ENCODE measurements at regions not wholly inside any gene's neighbourhood (a gene's known extent, or its start where the extent isn't known, plus 50 kb on each side); places are given as distances from the start of the nearest gene placed in this dataset.

- DNase-seq, result no peak
Observed at GRCh38 chr3:117266806-117267205, 557.2 kb downstream of the TUSC7 start.

GRCh38 chr3:117268318-117268717, 558.7 kb downstream of the TUSC7 start:
- DNase-seq, result no peak

GRCh38 chr3:117272274-117272673, 562.7 kb downstream of the TUSC7 start:
- DNase-seq, result no peak

GRCh38 chr3:117272876-117273523, 563.4 kb downstream of the TUSC7 start:
- DNase-seq, result no peak

- no peak for DNase-seq
Observed at GRCh38 chr3:117277816-117278215, 568.2 kb downstream of the TUSC7 start.

GRCh38 chr3:117278424-117279190, 569.0 kb downstream of the TUSC7 start:
- DNase-seq, result no peak

- DNase-seq, result no peak
Observed at GRCh38 chr3:117281371-117281770, 571.8 kb downstream of the TUSC7 start.

- no peak for DNase-seq
Observed at GRCh38 chr3:117282566-117282965, 573.0 kb downstream of the TUSC7 start.

GRCh38 chr3:117285737-117286136, 576.2 kb downstream of the TUSC7 start:
- no peak for DNase-seq

- DNase-seq, result no peak
Observed at GRCh38 chr3:117286488-117286887, 576.9 kb downstream of the TUSC7 start.

GRCh38 chr3:117287602-117288001, 578.0 kb downstream of the TUSC7 start:
- no peak for DNase-seq

GRCh38 chr3:117291476-117291875, 581.9 kb downstream of the TUSC7 start:
- DNase-seq, result no peak

GRCh38 chr3:117297065-117297464, 587.5 kb downstream of the TUSC7 start:
- no peak for DNase-seq

GRCh38 chr3:117297541-117297940, 588.0 kb downstream of the TUSC7 start:
- DNase-seq, result no peak

- no peak for DNase-seq
Observed at GRCh38 chr3:117298273-117298672, 588.7 kb downstream of the TUSC7 start.

- no peak for DNase-seq
Observed at GRCh38 chr3:117302428-117302827, 592.8 kb downstream of the TUSC7 start.

- DNase-seq, result no peak
Observed at GRCh38 chr3:117303443-117303842, 593.9 kb downstream of the TUSC7 start.

GRCh38 chr3:117304681-117305080, 595.1 kb downstream of the TUSC7 start:
- no peak for DNase-seq

GRCh38 chr3:117305681-117306080, 596.1 kb downstream of the TUSC7 start:
- no peak for DNase-seq

- no peak for DNase-seq
Observed at GRCh38 chr3:117306299-117306698, 596.7 kb downstream of the TUSC7 start.

GRCh38 chr3:117308353-117308752, 598.8 kb downstream of the TUSC7 start:
- no peak for DNase-seq

GRCh38 chr3:117308756-117309155, 599.2 kb downstream of the TUSC7 start:
- no peak for DNase-seq

GRCh38 chr3:117310536-117310935, 601.0 kb downstream of the TUSC7 start:
- DNase-seq, result no peak

- DNase-seq, result no peak
Observed at GRCh38 chr3:117314441-117315150, 605.0 kb downstream of the TUSC7 start.
